Stimulated activated CD4-positive, alpha-beta T cell treated with anti-CD3 and anti-CD28 coated beads, Interleukin-1b, Interleukin-23, amount 100 ng/mL, for 24 hours (primary cell): ENCODE measurements at regions not wholly inside any gene's neighbourhood (a gene's known extent, or its start where the extent isn't known, plus 50 kb on each side); places are given as distances from the start of the nearest gene placed in this dataset.

Source experiments
- DNase-seq, 4 experiments: peaks; one replicate each; pipeline ENCODE4 v3.0.0-alpha.2; 2020; ENCODE audit warnings: low read depth in 4 of 4, low spot score in 1 of 4

- DNase-seq = no peak
These were observed 51.6 kb upstream of the SRGAP3 start for GRCh38 chr3:9301091-9301490.

GRCh38 chr3:9301798-9302197, 52.4 kb upstream of the SRGAP3 start:
- DNase-seq = no peak

GRCh38 chr3:9302425-9303181, 53.2 kb upstream of the SRGAP3 start:
- peak; percentile 42 to 70 (median 59) for DNase-seq

- no peak for DNase-seq
These were observed 54.4 kb upstream of the THUMPD3 start for GRCh38 chr3:9308298-9308990.

- no peak for DNase-seq
These were observed 52.8 kb upstream of the THUMPD3 start for GRCh38 chr3:9310043-9310442.

GRCh38 chr3:9311228-9311627, 51.6 kb upstream of the THUMPD3 start:
- DNase-seq = no peak
